Left hindlimb (tissue), 1 donor: ENCODE measurements at regions not wholly inside any gene's neighbourhood (a gene's known extent, or its start where the extent isn't known, plus 50 kb on each side); places are given as distances from the start of the nearest gene placed in this dataset.

Experiments used
- DNase-seq: peaks from one replicate; pipeline ENCODE4 v3.0.0-alpha.2; 2018

DNA sequence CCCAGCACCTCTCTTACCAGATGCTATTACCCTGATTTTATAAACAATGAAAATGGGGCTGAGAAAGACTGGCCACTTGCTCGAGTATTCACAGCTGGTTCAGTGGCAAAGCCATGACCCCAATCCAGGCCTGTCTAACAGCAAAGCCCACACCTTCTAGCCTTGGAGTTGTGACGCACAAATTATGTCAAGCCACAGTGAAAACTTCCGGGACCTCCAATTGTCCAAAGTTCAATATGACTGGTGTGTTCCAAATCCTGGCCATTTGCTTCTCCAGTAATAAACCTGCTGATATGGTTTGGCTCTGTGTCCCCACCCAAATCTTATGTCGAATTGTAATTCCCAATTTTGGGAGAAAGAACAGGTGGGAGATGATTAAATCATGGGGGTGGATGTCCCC lies 64.7 kb upstream of the RIOK3 start:
- DNase-seq = no peak

GRCh38 chr18:23391156-23391555 lies 61.9 kb upstream of the RIOK3 start:
- no peak for DNase-seq

DNA sequence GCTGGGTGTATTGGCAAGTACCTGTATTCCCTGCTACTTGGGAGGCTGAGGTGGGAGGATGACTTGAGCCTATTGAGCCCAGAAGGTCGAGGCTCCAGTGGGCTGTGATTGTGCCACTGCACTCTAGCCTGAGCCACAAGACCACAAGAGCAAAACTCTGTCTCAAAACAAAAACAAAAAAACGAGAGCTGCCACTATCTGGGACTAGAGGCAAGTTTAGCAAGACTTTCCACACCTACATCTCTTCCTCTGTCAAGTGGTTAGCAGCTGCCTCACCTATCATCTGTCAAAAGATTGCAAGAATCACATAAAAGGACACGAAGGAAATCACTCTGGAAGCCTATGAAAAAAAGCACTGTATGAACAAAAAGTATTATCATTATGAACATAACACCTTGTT lies 55.2 kb upstream of the RIOK3 start:
- DNase-seq = no peak

GRCh38 chr18:23398401-23398800 lies 54.7 kb upstream of the RIOK3 start:
- no peak for DNase-seq

- DNase-seq = no peak
These were observed 54.0 kb upstream of the RIOK3 start for GRCh38 chr18:23399067-23399466.

GRCh38 chr18:23400918-23401317 lies 52.2 kb upstream of the RIOK3 start:
- DNase-seq = no peak

GRCh38 chr18:23401400-23402347 lies 51.4 kb upstream of the RIOK3 start:
- DNase-seq = peak; percentile 52
